ENCODE measurements at regions not wholly inside any gene's neighbourhood (a gene's known extent, or its start where the extent isn't known, plus 50 kb on each side); places are given as distances from the start of the nearest gene placed in this dataset.
"Not testable (repeated sequence)": the region's sequence is repeated elsewhere in the genome, so short reads cannot be mapped to it uniquely, and the experiment has no call there.

DNA sequence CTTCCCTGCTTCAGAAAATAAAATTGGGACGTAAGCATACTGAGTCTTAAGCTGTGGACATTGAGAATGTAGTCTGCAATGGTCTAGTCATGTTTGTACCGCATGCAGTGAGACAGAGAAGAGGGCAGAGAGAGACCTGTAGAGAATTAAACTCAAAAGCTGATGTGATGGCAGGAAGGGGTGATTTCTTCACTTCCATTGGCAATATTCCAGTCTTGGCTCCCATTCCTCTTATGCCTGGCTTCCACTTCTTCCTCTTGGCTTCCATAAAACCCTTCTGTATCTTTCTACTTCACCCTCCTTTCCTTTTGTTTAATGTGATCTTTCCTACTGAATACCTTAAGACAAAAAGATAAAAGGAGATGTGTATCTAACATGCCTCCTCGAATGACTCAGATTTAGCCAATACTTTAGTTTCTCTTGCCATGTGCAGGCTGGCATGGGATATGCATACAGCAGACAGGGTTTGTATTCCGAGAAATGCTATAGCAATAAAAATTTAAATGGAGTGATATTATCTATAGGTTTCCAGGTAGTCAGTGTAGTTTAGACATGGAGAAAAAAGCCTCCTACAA, 423.1 kb upstream of the DYNLRB2 start:
- DNase-seq, result no peak

DNA sequence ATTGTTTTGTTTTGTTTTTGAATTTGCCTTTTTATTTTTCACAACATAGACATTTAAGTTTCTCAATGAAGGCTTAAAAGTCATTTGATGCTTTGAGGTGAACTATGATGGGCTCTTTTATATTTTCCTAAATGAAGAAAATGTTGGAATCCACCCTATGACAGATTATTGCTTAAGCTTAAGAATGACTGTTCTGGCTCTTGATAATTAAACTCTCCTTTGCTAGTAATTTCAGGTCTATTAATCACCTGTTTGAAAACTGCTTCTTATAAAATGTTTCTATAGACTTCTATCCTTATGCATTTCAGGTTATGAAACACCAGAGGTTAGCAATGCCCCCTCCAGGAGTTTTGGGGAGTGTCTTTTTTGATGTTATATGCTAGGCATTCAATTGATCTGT, 424.1 kb upstream of the DYNLRB2 start:
- no peak for DNase-seq

DNA sequence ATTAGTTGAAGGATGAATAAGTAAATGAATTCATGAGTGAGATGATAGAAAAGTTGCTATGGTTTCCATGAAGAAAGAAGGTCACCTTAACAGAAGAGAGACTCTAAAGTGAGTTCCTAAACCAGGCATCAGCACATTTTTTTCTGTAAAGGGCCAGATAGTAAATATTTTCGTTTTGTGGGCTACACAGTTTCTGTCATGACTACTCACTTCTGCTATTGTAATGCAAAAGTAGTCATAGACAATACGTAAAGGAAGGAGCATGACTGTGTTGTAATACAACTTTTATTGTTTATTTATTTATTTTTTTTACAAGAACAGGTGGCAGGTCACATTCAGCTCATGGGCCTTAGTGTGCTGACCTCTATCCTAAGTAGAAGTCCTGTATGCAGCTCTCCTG, 426.1 kb upstream of the DYNLRB2 start:
- no peak for DNase-seq

DNA sequence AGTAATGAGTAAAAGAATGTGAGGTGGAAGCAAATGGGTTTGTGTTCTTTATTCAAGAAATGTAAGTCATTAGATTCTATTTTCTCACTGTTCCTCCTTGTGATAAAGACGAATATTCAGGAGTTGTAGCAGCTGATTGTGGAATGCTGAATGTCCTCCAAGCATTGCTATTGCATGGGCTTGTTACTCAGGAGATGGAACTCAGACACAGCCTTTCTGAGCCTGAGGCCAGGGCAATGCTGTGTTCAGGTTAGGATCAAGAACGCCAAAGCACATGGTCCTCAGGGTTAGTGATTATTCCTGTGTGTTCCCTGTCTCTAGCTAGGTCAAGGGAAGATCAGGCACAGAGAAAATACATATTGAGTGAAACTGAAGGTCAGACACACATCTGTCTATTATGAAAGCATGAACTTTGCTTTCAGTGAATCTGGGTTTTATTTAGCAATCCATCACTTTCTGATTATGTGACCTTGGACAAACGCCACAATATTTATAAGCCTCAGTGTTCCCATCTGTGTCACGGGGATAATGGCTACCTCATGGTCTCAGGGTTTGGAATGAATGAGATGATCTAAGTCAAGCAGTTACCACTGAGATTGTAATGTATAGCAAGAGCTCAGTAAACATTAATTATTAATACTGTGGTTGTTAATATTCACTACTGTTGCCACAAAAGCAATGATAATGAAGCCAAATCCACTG, 426.8 kb upstream of the DYNLRB2 start:
- DNase-seq, result no peak

GRCh38 chr16:80109581-80109980, 431.2 kb upstream of the DYNLRB2 start:
- DNase-seq, result no peak

DNA sequence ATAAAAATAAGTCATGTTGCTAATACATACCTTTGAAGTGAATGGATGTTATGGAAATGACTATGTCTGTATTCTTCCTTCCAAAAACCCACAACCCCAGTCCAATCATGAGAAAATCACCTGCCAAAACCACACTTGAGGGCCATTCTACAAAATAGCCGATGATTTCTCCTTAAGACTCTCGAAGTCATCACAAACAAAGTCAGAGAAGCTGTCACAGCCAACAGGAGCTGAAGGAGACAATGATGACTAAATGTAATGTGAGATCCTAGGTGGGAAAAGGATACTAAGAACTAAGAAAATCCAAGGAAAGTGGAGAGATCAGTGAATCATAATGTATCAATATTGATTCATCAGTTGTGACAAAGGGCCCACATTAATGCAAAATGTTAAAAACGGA, 432.9 kb upstream of the DYNLRB2 start:
- no peak for DNase-seq

- DNase-seq, result no peak
These were observed 435.0 kb upstream of the DYNLRB2 start for GRCh38 chr16:80105751-80106150.

GRCh38 chr16:80105160-80105559, 435.6 kb upstream of the DYNLRB2 start:
- no peak for DNase-seq

GRCh38 chr16:80104401-80104800, 436.4 kb upstream of the DYNLRB2 start:
- no peak for DNase-seq

GRCh38 chr16:80103463-80103862, 437.3 kb upstream of the DYNLRB2 start:
- DNase-seq, result no peak

DNA sequence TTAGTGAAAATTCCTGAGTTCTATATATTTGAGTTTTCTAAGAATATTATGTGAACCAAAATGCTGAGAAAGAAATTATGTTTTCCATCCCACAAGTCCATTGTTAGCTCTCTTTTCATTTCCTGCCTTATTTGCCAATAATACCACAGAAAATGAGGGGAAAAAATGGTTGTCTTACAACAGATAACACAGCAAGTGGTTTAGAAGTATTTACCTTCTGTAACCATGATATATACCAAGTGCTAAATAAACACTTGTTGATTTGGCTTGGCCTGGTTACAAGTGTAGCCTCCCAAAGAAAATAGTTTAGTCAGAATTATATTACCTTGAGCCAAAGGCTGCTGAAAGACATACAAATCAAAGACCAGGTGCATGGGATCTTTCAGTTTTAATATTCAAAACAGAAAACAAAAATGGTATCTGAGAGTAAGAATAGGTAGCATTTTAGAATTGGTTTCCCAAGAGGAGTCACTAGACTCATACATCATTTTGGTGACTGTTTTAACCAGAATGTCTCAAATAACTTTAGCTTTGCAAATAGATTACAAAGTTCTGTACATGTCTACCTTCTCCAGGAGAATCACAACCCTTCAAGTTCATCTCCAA, 439.8 kb upstream of the DYNLRB2 start:
- DNase-seq, result no peak

GRCh38 chr16:80100186-80100585, 440.6 kb upstream of the DYNLRB2 start:
- no peak for DNase-seq

DNA sequence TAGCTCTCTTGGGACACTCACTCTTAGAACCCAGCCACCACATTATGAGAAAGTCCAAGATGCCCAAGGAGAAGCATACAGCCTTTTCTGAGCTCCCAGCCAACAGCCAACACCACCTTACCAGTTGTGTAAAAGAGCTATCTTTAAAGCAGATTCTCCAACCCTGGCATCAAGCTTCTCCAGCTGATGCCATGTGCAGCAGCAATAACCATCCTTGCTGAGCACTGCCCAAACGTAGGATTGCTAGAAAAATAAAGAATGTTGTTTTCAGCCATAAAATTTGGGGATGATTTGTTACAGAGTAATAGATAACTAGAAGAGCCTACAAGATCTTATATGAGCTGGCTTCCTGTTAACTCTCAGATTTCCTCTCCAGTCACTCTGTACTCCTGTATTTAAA, 443.7 kb upstream of the DYNLRB2 start:
- no peak for DNase-seq

- DNase-seq, result no peak
These were observed 448.1 kb upstream of the DYNLRB2 start for GRCh38 chr16:80092681-80093080.

- DNase-seq, result not testable (repeated sequence)
These were observed 449.3 kb upstream of the DYNLRB2 start for GRCh38 chr16:80091453-80091852.

GRCh38 chr16:80085606-80086005, 455.2 kb upstream of the DYNLRB2 start:
- no peak for DNase-seq

- DNase-seq, result peak in 11 of 14 donors; percentile 1 to 31 (median 12)
These were observed 456.2 kb upstream of the DYNLRB2 start for GRCh38 chr16:80084614-80085013.

DNA sequence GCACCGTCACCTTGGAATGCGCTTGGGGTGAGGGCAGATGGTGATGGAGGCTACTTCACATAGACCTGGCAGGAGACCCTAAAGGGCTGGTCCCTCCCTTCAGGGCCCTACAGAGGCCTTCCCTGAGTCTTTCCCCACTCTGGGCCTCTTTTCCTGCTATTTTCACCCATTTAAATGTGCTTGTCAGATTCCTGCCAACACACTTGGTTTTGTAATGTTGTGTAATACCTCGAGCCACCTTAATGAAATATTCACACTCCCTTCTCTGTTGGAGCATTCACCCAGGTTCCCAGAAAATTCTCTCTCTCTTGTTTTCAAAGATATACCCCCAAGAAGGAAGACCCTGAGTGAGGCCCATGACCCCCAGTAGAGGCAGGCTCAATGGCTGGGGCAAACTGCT, 456.6 kb upstream of the DYNLRB2 start:
- no peak for DNase-seq

- DNase-seq, result no peak
These were observed 457.9 kb upstream of the DYNLRB2 start for GRCh38 chr16:80082906-80083305.

DNA sequence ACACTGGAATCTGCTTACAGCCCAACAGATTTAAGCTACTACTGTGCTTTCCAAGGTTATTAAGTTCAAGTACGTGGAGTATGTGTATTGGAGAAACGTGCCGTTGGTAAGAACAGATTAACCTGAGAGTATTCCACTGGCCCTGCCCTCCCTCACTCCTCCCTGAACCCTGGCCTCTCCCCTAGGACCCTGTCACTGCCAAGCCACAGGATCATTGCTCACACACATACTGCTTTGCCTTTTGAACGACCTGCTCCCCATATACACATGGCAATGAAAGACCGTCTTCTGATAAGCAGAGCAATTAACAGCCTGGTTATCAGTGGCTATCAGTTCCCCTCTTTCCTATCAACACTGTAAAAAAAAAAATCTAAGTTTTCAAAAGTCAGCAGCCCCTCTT, 458.9 kb upstream of the DYNLRB2 start:
- DNase-seq, result no peak

- no peak for DNase-seq
These were observed 460.4 kb upstream of the DYNLRB2 start for GRCh38 chr16:80080287-80080851.

DNA sequence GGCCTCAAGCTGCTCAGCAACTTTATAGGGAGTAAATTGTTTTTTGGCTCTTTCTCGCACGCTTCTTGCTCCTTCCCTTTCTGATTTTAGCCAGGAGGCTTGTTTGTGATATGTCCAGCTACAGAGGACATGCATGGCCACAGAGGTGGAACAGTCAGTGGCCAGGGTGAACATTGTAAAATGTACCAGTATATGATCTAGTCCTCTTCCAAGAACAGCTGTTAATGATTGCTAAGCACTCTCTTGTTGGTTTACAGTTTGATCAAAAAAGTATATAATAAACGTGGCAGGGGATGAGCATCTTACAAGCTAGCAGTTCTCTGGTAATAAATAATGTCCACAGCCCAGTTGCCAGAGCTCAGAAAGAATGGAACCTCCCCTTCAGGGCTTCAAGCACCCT, 461.7 kb upstream of the DYNLRB2 start:
- DNase-seq, result no peak

GRCh38 chr16:80077696-80078095, 463.1 kb upstream of the DYNLRB2 start:
- no peak for DNase-seq

DNA sequence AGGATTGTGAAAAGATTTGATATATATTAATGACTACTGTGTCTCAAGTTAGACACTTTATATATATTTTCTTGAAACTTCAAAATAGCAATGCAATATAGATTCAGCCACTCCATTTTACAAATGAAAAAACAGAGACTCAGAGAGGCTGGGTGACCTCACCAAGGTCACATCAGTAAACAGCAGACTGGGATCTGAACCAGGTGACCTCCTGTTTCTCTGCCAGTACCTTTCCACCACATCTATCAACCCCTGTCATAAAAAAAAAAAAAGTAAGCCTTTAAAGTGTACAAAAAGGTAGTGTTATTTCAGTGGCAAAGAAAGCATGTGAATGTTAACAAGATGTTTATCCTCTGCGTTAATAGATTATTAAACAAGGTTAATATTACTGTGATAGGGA, 466.5 kb upstream of the DYNLRB2 start:
- DNase-seq, result no peak
